Chondrocyte (in vitro differentiated cells): ENCODE measurements at regions not wholly inside any gene's neighbourhood (a gene's known extent, or its start where the extent isn't known, plus 50 kb on each side); places are given as distances from the start of the nearest gene placed in this dataset.

Experiments used
- DNase-seq: peaks from one replicate; pipeline ENCODE4 v3.0.0; 2021; ENCODE audit warnings: mixed read lengths, low spot score
- H3K27ac Mint-ChIP-seq: one replicate; pipeline ENCODE4 v1.8.0; 2021; ENCODE audit warnings: mild to moderate bottlenecking, moderate library complexity, mixed read lengths; ENCODE audit not compliant: unreplicated experiment
- H3K27me3 Mint-ChIP-seq: 2 replicates; pipeline ENCODE4 v1.8.0; 2021; ENCODE audit warnings: low read depth, mixed read lengths
- H3K36me3 Mint-ChIP-seq: 2 replicates; pipeline ENCODE4 v1.8.0; 2021; ENCODE audit warnings: low read depth, mixed read lengths
- H3K4me1 Mint-ChIP-seq: 2 replicates; pipeline ENCODE4 v1.8.0; 2021; ENCODE audit warnings: low read depth, mild to moderate bottlenecking, mixed read lengths
- H3K4me3 Mint-ChIP-seq: one replicate; pipeline ENCODE4 v1.8.0; 2021; ENCODE audit warnings: mild to moderate bottlenecking, moderate library complexity, mixed read lengths; ENCODE audit not compliant: unreplicated experiment
- H3K9me3 Mint-ChIP-seq: 2 replicates; pipeline ENCODE4 v1.8.0; 2021; ENCODE audit warnings: low read depth, mixed read lengths
- TF ChIP-seq, protein P1 (sequence below): fragments of 200-600 bp; sonication (generic); IDR thresholded peaks from 2 replicates; pipeline ENCODE4 v1.5.0; 2021; ENCODE audit warnings: antibody characterized with exemption, mild to moderate bottlenecking, moderate library complexity

DNA sequence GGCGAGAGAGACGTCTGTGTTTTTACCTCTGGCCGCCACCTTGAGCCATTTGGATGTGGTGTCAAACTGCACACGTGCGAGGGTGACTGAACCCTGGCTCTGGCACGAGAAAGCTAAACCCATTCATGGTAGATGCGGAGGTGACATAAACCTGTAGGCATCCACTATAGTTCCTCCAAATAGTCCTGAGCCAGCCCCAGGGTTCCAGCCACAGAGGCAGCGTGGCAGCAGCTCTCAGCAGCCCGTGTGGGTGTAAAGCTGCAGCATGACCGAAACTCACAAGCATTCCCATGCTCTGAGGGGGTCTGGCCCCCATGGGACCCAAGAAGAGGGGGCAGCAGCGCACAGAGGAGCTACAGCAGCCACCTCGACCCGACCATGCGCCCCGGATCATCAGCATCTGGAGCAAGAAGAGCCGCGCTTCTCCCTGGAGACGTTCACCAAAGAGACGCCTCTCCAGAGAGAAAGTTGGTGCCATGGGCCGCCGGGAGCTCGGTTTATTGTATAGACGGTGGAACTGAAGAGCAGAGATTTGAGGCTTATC is 303.8 kb upstream of the IRX4 start:
- Mint-ChIP-seq H3K27me3 (peaks cover 7% of the 10 kb centered on the region), H3K4me3 (no peak overlapping the region), H3K4me1 (no peaks in the 10 kb centered on the region), H3K27ac (no peak overlapping the region), H3K36me3 (no peaks in the 10 kb centered on the region), H3K9me3 (no peaks in the 10 kb centered on the region)
- DNase-seq, result no peak
- TF ChIP-seq, protein P1, sequence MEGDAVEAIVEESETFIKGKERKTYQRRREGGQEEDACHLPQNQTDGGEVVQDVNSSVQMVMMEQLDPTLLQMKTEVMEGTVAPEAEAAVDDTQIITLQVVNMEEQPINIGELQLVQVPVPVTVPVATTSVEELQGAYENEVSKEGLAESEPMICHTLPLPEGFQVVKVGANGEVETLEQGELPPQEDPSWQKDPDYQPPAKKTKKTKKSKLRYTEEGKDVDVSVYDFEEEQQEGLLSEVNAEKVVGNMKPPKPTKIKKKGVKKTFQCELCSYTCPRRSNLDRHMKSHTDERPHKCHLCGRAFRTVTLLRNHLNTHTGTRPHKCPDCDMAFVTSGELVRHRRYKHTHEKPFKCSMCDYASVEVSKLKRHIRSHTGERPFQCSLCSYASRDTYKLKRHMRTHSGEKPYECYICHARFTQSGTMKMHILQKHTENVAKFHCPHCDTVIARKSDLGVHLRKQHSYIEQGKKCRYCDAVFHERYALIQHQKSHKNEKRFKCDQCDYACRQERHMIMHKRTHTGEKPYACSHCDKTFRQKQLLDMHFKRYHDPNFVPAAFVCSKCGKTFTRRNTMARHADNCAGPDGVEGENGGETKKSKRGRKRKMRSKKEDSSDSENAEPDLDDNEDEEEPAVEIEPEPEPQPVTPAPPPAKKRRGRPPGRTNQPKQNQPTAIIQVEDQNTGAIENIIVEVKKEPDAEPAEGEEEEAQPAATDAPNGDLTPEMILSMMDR, result no peak

DNA sequence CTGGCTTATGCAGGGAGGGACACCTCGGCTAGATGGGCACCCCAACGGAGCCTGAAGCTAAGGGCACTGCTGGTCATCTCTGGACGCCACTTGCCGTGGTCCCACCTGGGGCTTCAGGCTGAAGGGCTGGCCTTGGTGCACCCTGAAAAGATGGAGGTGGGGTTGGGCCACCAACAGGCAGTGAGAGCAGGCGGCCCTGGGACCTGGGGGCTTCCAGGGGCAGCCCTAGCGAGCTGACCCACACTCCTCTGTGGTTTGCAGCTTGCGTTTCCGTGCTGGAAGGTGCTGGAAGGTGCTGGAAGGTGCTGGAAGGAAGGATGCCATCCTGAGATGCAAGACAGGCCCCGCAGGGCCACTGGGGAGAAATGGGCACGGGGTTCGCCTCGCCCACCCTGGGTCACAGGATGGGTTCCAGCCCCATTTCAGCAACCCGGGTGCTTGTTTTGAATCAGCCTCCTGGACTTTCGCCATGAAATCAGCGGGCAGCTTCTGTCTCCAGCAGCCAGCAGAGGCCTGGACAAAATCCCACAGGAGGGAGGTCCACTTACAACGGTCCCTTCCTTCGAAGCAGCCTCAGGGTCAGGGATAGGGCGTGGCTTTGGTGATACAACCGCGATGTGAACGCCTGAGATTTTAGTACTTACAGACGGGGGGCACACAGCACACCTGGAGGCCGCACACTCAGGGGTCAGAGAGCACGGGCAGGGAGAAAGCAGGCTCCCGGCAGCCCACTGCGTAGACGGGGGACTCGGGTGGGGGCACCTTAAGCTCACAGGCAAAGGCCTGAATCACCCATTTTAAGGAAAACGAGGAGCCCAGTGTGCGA is 303.1 kb upstream of the IRX4 start:
- Mint-ChIP-seq H3K36me3 (no peaks in the 10 kb centered on the region), H3K27ac (no peak overlapping the region)
- TF ChIP-seq, protein P1, result no peak

DNA sequence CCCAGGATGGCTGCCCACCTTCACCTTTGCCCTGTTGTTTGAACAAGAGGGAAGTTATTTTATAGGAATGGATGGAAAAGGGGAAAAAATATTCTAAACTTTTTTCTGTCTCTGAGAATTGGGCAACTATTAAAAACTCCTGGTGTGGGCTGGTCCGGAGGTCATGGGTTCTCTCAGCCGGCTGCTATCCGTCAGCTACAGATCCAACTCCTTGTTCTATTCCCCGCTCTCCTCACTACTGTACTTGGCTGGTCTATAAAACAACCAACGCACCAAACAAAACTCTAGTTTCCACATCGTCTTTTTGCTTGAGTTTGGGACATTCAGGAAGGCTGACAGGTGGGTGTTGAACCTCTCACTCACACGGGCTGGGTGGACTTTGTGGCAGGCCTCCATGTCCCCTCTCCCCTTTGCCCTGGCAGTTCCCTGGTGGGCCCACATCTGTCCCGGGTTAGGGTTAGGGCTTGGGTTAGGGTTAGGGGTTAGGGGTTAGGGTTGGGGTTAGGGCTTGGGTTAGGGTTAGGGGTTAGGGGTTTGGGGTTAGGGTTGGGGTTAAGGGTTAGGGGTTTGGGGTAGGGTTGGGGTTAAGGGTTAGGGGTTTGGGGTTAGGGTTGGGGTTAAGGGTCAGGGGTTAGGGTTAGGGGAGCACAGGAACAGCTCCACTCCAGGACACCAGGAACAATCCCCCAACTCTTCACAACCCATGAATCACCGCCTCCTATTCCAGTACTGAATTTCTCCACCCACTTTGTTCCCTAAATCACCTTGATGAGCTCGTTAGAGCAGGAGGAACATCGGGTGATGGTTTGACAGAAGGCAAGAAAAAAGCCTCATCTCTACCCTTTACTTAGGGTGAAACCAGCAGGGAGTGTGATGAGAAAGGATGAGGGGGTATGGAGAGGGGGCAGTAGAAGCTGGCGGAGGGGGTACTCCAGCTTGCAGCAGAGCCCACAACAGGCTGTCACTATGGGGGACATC is 302.1 kb upstream of the IRX4 start:
- no peak for DNase-seq
- Mint-ChIP-seq H3K27ac (no peak overlapping the region), H3K27me3 (peaks cover 6% of the 10 kb centered on the region), H3K9me3 (no peaks in the 10 kb centered on the region), H3K4me1 (no peaks in the 10 kb centered on the region), H3K36me3 (no peaks in the 10 kb centered on the region), H3K4me3 (no peak overlapping the region)
- TF ChIP-seq, protein P1, result no peak

More for the DNA sequence above, 303.1 kb upstream of the IRX4 start:
- DNase-seq, result no peak
- Mint-ChIP-seq H3K27me3 (peaks cover 7% of the 10 kb centered on the region), H3K9me3 (no peaks in the 10 kb centered on the region), H3K4me1 (no peaks in the 10 kb centered on the region), H3K4me3 (no peak overlapping the region)

DNA sequence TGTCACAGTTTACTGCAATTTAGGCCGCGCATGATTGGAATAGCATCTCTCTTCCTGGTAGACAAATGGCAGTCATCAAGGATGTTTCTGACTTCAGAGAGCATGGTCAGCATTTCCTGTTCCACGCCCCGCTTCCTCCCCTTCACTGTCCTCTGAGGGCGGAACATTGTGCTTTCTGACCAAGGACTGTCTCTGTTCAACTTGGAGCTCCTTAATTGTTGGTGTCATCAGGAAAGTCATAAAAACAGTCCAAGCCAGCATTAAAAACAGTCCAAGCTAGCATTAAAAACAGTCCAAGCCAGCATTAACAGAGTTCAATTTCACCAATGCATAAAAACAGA is 301.3 kb upstream of the IRX4 start:
- no peaks in the 10 kb centered on the region for H3K36me3 Mint-ChIP-seq
- H3K4me3 Mint-ChIP-seq, result no peak overlapping the region
- H3K27me3 Mint-ChIP-seq, result peaks cover 1% of the 10 kb centered on the region
- no peak for DNase-seq
- H3K9me3 Mint-ChIP-seq, result no peaks in the 10 kb centered on the region
- H3K4me1 Mint-ChIP-seq, result no peaks in the 10 kb centered on the region
- TF ChIP-seq, protein P1, result no peak
- H3K27ac Mint-ChIP-seq, result no peak overlapping the region
